Islet precursor cell (in vitro differentiated cells): ENCODE measurements at regions not wholly inside any gene's neighbourhood (a gene's known extent, or its start where the extent isn't known, plus 50 kb on each side); places are given as distances from the start of the nearest gene placed in this dataset.

Source experiments
- DNase-seq: peaks from one replicate; pipeline ENCODE4 v3.0.0-alpha.2; 2018

- DNase-seq, result no peak
These were observed 69.2 kb downstream of the ISG20 start for GRCh38 chr15:88707771-88708654.

GRCh38 chr15:88708655-88709054 is 69.8 kb downstream of the ISG20 start:
- DNase-seq, result no peak

- no peak for DNase-seq
These were observed 71.4 kb downstream of the ISG20 start for GRCh38 chr15:88710027-88710715.

GRCh38 chr15:88711806-88712205 is 73.0 kb downstream of the ISG20 start:
- no peak for DNase-seq

- DNase-seq, result no peak
These were observed 76.1 kb downstream of the ISG20 start for GRCh38 chr15:88714782-88715372.

- no peak for DNase-seq
These were observed 77.9 kb downstream of the ISG20 start for GRCh38 chr15:88716543-88717381.

GRCh38 chr15:88717382-88718031 is 78.7 kb downstream of the ISG20 start:
- no peak for DNase-seq

GRCh38 chr15:88718731-88719130 is 79.9 kb downstream of the ISG20 start:
- DNase-seq, result no peak

GRCh38 chr15:88719654-88720053 is 80.8 kb downstream of the ISG20 start:
- no peak for DNase-seq

GRCh38 chr15:88725305-88726210 is 77.7 kb upstream of the ACAN start:
- DNase-seq, result no peak

GRCh38 chr15:88727439-88727838 is 75.8 kb upstream of the ACAN start:
- no peak for DNase-seq

- DNase-seq, result no peak
These were observed 73.7 kb upstream of the ACAN start for GRCh38 chr15:88729581-88729980.

- DNase-seq, result no peak
These were observed 72.5 kb upstream of the ACAN start for GRCh38 chr15:88730751-88731150.

GRCh38 chr15:88735212-88735611 is 68.0 kb upstream of the ACAN start:
- DNase-seq, result no peak

GRCh38 chr15:88736204-88736603 is 67.0 kb upstream of the ACAN start:
- peak; percentile 82 for DNase-seq

- no peak for DNase-seq
These were observed 64.4 kb upstream of the ACAN start for GRCh38 chr15:88738796-88739195.

- DNase-seq, result no peak
These were observed 63.7 kb upstream of the ACAN start for GRCh38 chr15:88739541-88739940.

- DNase-seq, result no peak
These were observed 62.9 kb upstream of the ACAN start for GRCh38 chr15:88740356-88740755.

GRCh38 chr15:88741046-88741445 is 62.2 kb upstream of the ACAN start:
- DNase-seq, result no peak

- no peak for DNase-seq
These were observed 61.6 kb upstream of the ACAN start for GRCh38 chr15:88741671-88742070.

GRCh38 chr15:88742161-88742560 is 61.1 kb upstream of the ACAN start:
- DNase-seq, result no peak
